LNCaP clone FGC (cell line): ENCODE measurements at regions not wholly inside any gene's neighbourhood (a gene's known extent, or its start where the extent isn't known, plus 50 kb on each side); places are given as distances from the start of the nearest gene placed in this dataset.

Source experiments
- DNase-seq: peaks from one replicate; pipeline ENCODE4 v3.0.0-alpha.2; 2011; ENCODE audit warnings: low read depth
- H3K4me3 ChIP-seq: 2 replicates; pipeline ENCODE4 v1.5.1; 2011; ENCODE audit warnings: mild to moderate bottlenecking, low read depth, low read length, control low read depth
- TF ChIP-seq, protein P1 (sequence below): IDR thresholded peaks from 2 replicates; pipeline ENCODE4 v1.5.1; 2012; ENCODE audit warnings: mild to moderate bottlenecking; ENCODE audit not compliant: control insufficient read depth, insufficient read depth; ENCODE audit errors: extremely low read depth

DNA sequence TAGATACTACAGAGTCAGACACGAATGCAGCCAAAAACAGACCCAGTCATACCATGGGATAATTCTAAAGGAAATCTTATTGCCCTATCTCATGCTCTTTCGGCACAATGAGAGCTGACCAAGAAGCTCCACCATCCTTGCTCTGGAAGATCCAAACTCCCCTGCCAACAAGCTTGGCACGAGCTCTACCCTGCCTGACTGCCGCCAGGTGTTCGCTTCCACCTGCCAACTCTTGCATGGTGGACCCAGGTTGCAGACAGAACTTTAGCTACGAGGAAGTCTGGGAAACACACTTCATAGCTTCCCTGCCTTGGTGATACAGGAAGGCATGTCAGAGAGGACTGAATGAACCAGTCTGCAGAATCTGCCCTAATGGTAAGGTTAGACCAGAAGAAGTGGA is 355.0 kb downstream of the DRD1 start:
- DNase-seq = no peak
- no peak overlapping the region for H3K4me3 ChIP-seq
- TF ChIP-seq, protein P1, sequence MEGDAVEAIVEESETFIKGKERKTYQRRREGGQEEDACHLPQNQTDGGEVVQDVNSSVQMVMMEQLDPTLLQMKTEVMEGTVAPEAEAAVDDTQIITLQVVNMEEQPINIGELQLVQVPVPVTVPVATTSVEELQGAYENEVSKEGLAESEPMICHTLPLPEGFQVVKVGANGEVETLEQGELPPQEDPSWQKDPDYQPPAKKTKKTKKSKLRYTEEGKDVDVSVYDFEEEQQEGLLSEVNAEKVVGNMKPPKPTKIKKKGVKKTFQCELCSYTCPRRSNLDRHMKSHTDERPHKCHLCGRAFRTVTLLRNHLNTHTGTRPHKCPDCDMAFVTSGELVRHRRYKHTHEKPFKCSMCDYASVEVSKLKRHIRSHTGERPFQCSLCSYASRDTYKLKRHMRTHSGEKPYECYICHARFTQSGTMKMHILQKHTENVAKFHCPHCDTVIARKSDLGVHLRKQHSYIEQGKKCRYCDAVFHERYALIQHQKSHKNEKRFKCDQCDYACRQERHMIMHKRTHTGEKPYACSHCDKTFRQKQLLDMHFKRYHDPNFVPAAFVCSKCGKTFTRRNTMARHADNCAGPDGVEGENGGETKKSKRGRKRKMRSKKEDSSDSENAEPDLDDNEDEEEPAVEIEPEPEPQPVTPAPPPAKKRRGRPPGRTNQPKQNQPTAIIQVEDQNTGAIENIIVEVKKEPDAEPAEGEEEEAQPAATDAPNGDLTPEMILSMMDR = no peak

DNA sequence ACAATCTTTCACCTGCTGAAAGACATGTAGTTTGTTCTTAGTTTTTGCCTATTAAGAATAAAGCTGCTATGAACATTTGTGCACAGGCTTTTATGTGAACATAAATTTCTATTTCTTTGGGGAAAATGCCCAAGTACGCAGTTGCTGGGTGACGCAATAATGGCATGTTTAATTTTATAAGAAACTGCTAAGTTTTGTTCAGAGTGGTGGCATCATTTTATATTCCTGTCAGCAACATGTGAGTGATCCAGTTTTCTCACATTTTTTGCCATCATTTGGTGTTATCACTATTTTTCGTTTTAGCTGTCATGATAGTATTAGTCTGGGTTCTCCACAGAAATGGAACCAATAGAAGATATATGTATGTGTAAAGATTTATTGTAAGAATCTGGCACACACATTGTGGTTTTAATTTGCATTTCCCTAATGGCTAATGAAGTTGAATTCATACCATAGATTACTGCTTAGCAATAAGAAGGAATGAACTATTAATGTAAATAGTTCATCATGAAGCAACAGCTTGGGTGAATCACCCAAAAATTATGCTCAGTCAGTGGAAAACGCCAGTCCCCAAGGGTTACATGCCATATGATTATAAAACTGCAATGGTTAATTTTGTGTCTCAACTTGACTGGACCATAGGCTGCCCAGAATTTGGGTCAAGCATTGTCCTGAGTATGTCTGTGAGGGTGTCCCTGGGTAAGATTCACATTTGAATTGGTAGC is 358.6 kb downstream of the MSX2 start:
- TF ChIP-seq, protein P1 = no peak
- no peak for DNase-seq
- H3K4me3 ChIP-seq = no peak overlapping the region

DNA sequence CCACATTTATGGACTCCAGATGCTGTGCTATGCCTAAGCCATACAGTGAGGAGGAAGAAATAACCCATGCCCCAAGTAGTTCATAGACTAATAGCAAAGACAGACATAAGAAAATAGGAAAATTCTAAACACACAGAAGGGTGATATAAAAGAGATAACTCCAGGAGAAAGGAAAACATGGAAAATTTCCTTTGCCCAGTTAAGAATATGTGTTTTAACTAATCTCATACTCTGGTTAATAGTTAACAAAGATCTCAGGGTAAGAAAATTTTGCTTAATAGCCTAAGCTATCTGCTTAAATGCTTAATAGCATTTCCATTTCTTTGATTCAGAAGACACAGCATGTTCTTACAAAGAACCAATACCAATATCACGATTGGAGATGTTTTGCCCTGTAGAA is 358.0 kb downstream of the MSX2 start:
- no peak for DNase-seq
- TF ChIP-seq, protein P1 = no peak
- H3K4me3 ChIP-seq = no peak overlapping the region

DNA sequence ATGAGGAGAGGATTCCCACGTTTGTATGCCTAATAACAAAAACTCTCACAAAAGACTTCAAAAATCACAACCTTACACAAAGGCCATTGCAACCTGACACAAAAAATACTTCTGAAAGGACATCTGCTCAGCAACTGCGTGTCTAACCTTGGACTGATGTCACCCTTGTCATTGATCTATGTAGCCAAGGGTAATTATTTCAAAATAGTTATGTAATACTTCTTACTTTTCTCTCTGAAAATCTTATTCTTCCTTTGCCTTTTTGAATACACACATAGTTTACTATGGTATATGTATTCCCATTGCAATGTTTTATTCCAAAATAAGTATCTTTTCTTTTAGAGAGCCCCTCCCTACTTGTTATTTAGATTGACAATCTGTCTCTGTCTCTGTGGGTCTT is 355.3 kb downstream of the MSX2 start:
- TF ChIP-seq, protein P1 = no peak
- no peak for DNase-seq
- H3K4me3 ChIP-seq = no peak overlapping the region

DNA sequence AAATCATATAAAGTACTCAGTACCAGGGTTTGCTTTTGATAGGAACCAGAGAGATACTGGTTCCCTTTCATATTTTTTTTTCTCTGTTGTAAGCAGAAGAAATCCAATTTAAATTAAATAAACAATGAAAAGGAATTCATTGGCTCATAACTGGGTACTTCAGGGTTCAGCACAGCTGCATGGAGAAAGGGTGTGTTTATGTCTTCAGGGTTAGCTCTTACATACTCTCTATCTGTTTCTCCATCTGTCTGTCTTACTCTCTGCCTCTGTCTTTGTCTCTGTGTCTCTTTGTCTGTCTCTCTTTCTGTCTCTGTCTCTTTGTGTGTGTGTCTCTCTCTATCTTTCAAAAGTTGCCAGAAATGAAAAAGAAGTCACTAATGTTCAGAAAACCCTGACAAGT is 345.9 kb downstream of the MSX2 start:
- no peak for DNase-seq
- H3K4me3 ChIP-seq = no peak overlapping the region
- TF ChIP-seq, protein P1 = no peak

DNA sequence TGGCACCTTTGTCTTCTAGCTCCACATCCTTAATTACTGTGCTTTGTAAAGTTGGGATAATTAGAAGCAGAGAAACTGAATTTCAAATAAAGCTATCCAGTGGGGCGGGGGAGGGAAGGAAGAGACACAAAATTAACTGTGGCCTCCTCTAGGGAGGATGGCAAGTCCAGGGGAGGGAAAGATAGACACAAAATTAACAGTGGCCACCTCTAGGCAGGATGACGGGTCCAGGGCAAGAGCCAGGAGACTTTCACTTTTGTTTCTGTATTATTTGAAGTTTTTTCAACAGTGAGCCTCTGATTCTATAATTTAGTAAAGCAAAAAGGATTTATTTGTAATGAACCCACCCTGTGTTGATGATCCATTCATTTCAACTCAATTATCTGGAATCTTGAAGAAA is 335.9 kb downstream of the MSX2 start:
- DNase-seq = no peak
- TF ChIP-seq, protein P1 = no peak
- no peak overlapping the region for H3K4me3 ChIP-seq

DNA sequence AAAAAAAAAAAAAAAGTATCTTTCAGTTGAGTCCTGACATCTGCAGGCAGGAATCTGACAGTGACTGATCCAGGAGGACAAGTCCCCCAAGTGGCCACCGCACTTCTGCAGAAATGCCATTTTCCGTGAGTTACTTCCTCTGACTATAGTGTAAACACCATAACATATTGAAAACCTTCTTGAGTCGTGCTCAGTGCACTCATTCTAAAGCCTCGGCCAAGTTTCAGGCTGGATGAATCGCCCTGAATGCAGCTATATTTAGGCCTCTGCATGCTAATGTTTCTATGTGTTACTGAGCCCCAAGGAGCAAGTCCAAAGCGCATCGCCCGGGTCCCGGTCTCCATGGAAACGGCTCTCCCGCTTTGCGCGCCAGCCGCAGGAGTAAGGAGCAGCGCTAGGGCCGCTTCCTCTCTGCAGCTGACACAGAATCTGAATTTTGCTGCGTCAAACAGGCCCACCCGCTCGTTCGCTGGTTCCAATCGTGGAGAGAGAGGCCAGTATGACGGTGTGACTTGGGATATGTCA is 335.4 kb downstream of the MSX2 start:
- DNase-seq = no peak
- TF ChIP-seq, protein P1 = no peak
- no peak overlapping the region for H3K4me3 ChIP-seq
